GM12892 (cell line): ENCODE measurements at regions not wholly inside any gene's neighbourhood (a gene's known extent, or its start where the extent isn't known, plus 50 kb on each side); places are given as distances from the start of the nearest gene placed in this dataset.
"Not testable (repeated sequence)": the region's sequence is repeated elsewhere in the genome, so short reads cannot be mapped to it uniquely, and the experiment has no call there.

Experiments used
- DNase-seq: peaks from one replicate; pipeline ENCODE4 v3.0.0; 2011; ENCODE audit not compliant: insufficient read length
- FAIRE-seq: peaks from 2 replicates; lab custom pipeline; 2011; peaks lifted over from hg19 to GRCh38; lab: Jason Lieb, UNC
- POLR2A ChIP-seq: IDR thresholded peaks from 2 replicates; pipeline ENCODE4 v1.6.1; 2011; ENCODE audit warnings: low read depth, low read length, control low read depth
- POLR2AphosphoS5 ChIP-seq: IDR thresholded peaks from 2 replicates; pipeline ENCODE4 v1.6.1; 2011; ENCODE audit warnings: low read depth, low read length, control low read depth
- TAF1 ChIP-seq: IDR thresholded peaks from 2 replicates; pipeline ENCODE4 v1.6.1; 2011; ENCODE audit warnings: low read depth, mild to moderate bottlenecking, control low read depth, low read length, borderline replicate concordance

DNA sequence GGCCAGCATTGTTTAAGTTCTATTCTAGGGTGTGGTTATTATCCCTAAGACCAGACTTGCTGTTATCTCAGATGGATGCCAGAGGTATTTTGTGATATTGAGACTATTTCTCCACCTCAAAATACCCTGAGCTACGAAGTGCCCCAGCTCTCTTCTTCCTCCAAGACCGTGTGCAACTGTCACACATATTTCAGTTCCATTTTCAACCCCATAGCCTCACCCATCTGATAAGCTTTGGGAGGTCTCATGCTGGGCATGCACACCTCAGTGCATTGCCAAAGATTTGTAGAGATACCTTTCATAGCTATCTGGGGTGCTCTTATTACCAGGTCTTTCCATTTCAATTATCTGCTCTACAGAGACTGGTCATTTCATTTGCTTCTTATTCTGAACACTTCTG, 815.8 kb upstream of the EYS start:
- FAIRE-seq (no peak), DNase-seq (no peak)
- TF ChIP-seq POLR2A (no peak), POLR2AphosphoS5 (no peak), TAF1 (no peak)

DNA sequence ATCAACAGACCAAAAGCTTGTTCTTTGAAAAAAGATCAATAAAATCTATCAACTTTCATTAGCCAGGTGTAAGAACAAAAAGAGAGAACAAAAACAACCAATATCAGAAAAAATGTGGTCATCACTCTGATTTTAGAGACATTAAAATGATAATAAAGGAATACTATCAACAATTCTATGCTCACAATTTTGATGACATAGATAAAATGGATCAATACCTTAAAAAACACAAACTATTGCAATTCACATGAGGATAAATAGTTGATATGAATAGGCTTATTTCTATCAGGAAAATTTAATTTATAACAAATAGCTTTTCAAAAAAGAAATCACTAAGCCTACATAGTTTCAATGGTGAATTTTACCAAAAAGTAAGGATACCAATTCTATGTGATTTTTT, 809.4 kb upstream of the EYS start:
- no peak for TF ChIP-seq POLR2AphosphoS5
- no peak for TF ChIP-seq POLR2A
- TF ChIP-seq TAF1 = no peak
- DNase-seq = no peak
- FAIRE-seq = no peak

DNA sequence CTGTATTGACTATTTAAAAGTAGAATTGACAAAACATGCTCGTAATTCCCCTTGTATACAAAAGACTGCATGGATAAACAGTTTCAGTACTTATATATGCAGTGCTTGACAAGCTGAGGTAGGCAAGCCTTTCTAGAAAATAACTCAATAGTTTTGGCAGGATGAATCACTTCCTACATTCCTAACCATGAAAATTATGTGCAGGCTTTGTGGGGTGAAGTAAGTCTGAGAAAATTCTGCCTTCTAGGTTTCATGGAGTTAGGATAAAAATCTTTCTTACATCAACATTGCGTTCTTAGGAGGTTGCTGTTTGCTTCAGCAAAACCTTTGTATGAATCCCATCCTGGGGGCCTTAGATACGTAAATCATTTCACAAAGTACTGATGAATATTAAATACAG, 801.4 kb upstream of the EYS start:
- FAIRE-seq (no peak), DNase-seq (no peak)
- TF ChIP-seq TAF1 (no peak), POLR2A (no peak), POLR2AphosphoS5 (no peak)

DNA sequence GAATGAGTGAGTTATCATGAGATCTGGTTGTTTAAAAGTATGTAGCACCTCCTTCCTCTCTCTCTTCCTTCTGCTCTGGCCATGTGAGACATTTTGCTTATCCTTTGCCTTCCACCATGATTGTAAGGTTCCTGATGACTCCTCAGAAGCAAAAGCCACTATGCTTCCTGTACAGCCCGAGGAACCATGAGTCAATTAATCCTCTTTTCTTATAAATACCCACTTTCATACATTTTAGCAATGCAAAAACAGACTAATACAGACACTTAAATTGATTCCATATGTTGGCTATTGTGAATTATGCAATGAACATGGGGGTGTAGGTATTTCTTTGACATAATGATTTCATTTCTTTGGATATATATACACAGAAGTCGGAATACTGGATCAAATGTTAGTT, 792.8 kb upstream of the EYS start:
- FAIRE-seq (no peak), DNase-seq (no peak)
- TF ChIP-seq TAF1 = no peak
- no peak for TF ChIP-seq POLR2AphosphoS5

GRCh38 chr6:66496659-66497058, 789.6 kb upstream of the EYS start:
- TF ChIP-seq POLR2A (no peak), POLR2AphosphoS5 (no peak), TAF1 (no peak)
- FAIRE-seq (no peak), DNase-seq (no peak)

DNA sequence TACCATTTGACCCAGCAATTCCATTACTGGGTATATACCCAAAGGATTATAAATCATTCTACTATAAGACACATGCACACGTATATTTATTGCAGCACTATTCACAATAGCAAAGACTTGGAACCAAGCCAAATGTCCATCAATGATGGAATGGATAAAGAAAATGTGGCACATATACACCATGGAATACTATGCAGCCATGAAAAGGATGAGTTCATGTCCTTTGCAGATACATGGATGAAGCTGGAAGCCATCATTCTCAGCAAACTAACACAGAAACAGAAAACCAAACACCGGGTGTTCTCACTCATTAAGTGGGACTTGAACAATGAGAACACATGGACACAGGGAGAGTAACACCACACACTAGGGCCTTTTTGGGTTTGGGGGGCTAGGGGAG, 787.6 kb upstream of the EYS start:
- not testable (repeated sequence) for DNase-seq, FAIRE-seq

DNA sequence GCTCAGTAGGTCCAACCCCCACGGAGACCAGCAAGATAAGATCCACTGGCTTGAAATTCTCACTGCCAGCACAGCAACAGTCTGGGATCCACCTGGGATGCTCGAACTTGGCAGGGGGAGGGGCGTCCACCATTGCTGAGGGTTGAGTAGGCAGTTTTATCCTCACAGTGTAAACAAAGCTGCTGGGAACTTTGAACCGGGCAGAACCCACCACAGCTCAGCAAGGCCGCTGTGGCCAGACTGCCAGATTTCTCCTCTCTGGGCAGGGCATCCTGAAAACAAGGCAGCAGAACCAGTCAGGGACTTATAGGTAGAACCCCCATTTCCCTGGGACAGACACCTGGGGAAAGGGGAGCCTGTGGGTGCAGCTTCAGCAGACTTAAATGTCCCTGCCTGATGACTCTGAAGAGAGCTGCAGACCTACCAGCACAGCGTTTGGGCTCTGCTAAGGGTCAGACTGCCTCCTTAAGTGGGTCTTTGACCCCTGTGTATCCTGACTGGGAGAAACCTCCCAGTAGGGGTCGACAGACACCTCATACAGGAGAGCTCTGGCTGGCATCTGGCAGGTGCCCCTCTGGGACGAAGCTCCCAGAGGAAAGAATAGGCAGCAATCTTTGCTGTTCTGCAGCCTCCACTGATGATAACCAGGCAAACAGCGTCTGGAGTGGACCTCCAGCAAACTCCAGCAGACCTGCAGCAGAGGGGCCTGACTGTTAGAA, 782.4 kb upstream of the EYS start:
- TF ChIP-seq POLR2AphosphoS5 = no peak
- DNase-seq = no peak
- FAIRE-seq = no peak

GRCh38 chr6:66481216-66481615, 774.2 kb upstream of the EYS start:
- no peak for DNase-seq
- no peak for FAIRE-seq
- TF ChIP-seq POLR2A = no peak
- no peak for TF ChIP-seq TAF1
- no peak for TF ChIP-seq POLR2AphosphoS5

DNA sequence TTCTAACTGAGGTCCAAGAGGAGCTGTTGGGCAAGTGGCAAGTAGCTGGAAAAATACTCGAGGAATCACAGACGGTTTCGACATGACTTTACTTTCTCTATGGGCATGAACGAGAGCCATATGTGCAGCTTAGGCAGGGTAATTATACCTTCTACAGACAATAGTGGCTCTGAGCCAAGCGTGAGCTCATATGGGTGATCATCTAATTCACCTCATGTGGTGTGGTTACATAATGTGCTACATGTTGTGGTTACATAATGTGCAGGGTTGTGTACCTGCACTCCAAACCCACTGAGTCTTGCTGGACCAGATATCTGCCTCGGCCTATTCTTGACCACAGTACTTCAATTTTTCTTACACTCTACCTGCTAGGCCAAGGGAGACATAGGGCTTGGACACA, 771.7 kb upstream of the EYS start:
- no peak for TF ChIP-seq TAF1
- no peak for FAIRE-seq
- no peak for DNase-seq

GRCh38 chr6:66435321-66435720, 728.3 kb upstream of the EYS start:
- FAIRE-seq = no peak
- TF ChIP-seq POLR2AphosphoS5 (no peak), TAF1 (no peak), POLR2A (no peak)

GRCh38 chr6:66429210-66429609, 722.2 kb upstream of the EYS start:
- TF ChIP-seq POLR2A (no peak), POLR2AphosphoS5 (no peak), TAF1 (no peak)
- DNase-seq (no peak), FAIRE-seq (no peak)

More at GRCh38 chr6:66435321-66435720, 728.3 kb upstream of the EYS start:
- DNase-seq = no peak

DNA sequence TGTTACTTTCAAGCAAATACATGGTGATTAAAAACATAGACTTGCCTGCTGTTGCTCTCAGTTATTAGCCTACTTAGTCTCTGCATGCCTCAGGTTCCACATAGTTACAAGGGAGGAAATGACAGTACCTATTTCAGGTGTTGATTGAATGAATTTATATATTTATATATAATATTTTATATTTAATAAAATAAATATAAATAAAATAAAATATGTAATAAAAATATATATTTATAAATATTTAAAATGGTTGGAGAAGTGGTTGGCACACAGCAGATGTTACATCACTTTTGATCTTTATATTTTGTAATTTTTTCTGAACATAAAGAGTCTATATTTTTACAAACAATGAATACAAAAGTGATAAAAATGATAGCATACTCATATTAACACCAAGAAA, 716.0 kb upstream of the EYS start:
- no peak for DNase-seq
- FAIRE-seq = no peak
- TF ChIP-seq POLR2A = no peak
- TF ChIP-seq POLR2AphosphoS5 = no peak
- TF ChIP-seq TAF1 = no peak

- FAIRE-seq = no peak
- no peak for TF ChIP-seq TAF1
- no peak for TF ChIP-seq POLR2AphosphoS5
- no peak for TF ChIP-seq POLR2A
- no peak for DNase-seq
Observed at GRCh38 chr6:66421570-66421969, 714.5 kb upstream of the EYS start.
